GM23338 (cell line): ENCODE measurements at regions not wholly inside any gene's neighbourhood (a gene's known extent, or its start where the extent isn't known, plus 50 kb on each side); places are given as distances from the start of the nearest gene placed in this dataset.

Experiments
- ATAC-seq: fragments of 200-7000 bp; cut with Tn5 transposase; 3 replicates; pipeline ENCODE4 v1.9.1; 2020
- DNase-seq: peaks from one replicate; pipeline ENCODE4 v3.0.0-alpha.2; 2015; ENCODE audit warnings: low spot score
- H2AFZ ChIP-seq: fragments of 200-600 bp; sonication (generic); 2 replicates; pipeline ENCODE4 v1.8.0; 2016; ENCODE audit warnings: antibody characterized with exemption, mild to moderate bottlenecking, moderate library complexity
- H3F3A ChIP-seq: fragments of 200-600 bp; sonication (generic); replicated peaks from 2 replicates; pipeline ENCODE4 v1.8.0; 2017; ENCODE audit warnings: antibody characterized with exemption, mixed run types, low read depth
- H3K27ac ChIP-seq: fragments of 200-600 bp; sonication (generic); 2 replicates; pipeline ENCODE4 v1.6.1; 2016; ENCODE audit warnings: low read depth
- H3K27me3 ChIP-seq: fragments of 200-600 bp; sonication (generic); 2 replicates; pipeline ENCODE4 v1.8.0; 2016; ENCODE audit warnings: mild to moderate bottlenecking, mixed run types, moderate library complexity; ENCODE audit not compliant: insufficient read depth
- H3K36me3 ChIP-seq: fragments of 200-600 bp; sonication (generic); 2 replicates; pipeline ENCODE4 v1.8.0; 2016; ENCODE audit warnings: mild to moderate bottlenecking; ENCODE audit not compliant: insufficient read depth
- H3K4me1 ChIP-seq: fragments of 200-600 bp; sonication (generic); 2 replicates; pipeline ENCODE4 v1.8.0; 2016; ENCODE audit warnings: mild to moderate bottlenecking, moderate library complexity; ENCODE audit not compliant: insufficient read depth
- H3K4me2 ChIP-seq: fragments of 200-600 bp; sonication (generic); 2 replicates; pipeline ENCODE4 v1.7.1; 2017; ENCODE audit warnings: mixed run types
- H3K4me3 ChIP-seq: fragments of 200-600 bp; sonication (generic); 2 replicates; pipeline ENCODE4 v1.6.1; 2016; ENCODE audit warnings: mixed run types
- H3K79me2 ChIP-seq: fragments of 200-600 bp; sonication (generic); replicated peaks from 2 replicates; pipeline ENCODE4 v1.8.0; 2017; ENCODE audit warnings: mild to moderate bottlenecking; ENCODE audit not compliant: insufficient read depth
- H3K9me2 ChIP-seq: fragments of 200-600 bp; sonication (generic); 2 replicates; pipeline ENCODE4 v1.8.0; 2017; ENCODE audit not compliant: insufficient read depth
- H4K20me1 ChIP-seq: fragments of 200-600 bp; sonication (generic); replicated peaks from 2 replicates; pipeline ENCODE4 v1.8.0; 2017; ENCODE audit warnings: mild to moderate bottlenecking; ENCODE audit not compliant: insufficient read depth
- H3K27ac Mint-ChIP-seq: 2 replicates; pipeline ENCODE4 v1.8.0; 2020; ENCODE audit warnings: inconsistent platforms, mild to moderate bottlenecking, moderate library complexity, mixed read lengths
- H3K27me3 Mint-ChIP-seq: 3 replicates; pipeline ENCODE4 v1.8.0; 2022; ENCODE audit warnings: low read depth, mild to moderate bottlenecking, moderate library complexity, mixed read lengths, inconsistent platforms; ENCODE audit not compliant: insufficient read depth, poor library complexity
- H3K36me3 Mint-ChIP-seq: 3 replicates; pipeline ENCODE4 v1.8.0; 2021; ENCODE audit warnings: low read depth, mild to moderate bottlenecking, inconsistent platforms, moderate library complexity, mixed read lengths
- H3K4me1 Mint-ChIP-seq: 3 replicates; pipeline ENCODE4 v1.8.0; 2020; ENCODE audit warnings: mild to moderate bottlenecking, inconsistent platforms, mixed read lengths
- H3K4me3 Mint-ChIP-seq: 3 replicates; pipeline ENCODE4 v1.8.0; 2021; ENCODE audit warnings: moderate library complexity, mild to moderate bottlenecking, inconsistent platforms, mixed read lengths
- H3K9me3 Mint-ChIP-seq: 3 replicates; pipeline ENCODE4 v1.8.0; 2020; ENCODE audit warnings: moderate library complexity, mild to moderate bottlenecking, inconsistent platforms, mixed read lengths
- CTCF ChIP-seq, 2 experiments: fragments of 200-600 bp in 1 of 2; sonication (generic) in 1 of 2; conservative IDR thresholded peaks; 2 replicates each; pipeline versions ENCODE4 v1.5.1 to v1.6.1; 2016 to 2017; ENCODE audit warnings: antibody characterized with exemption in 2 of 2, low read depth in 2 of 2, mild to moderate bottlenecking in 2 of 2, moderate library complexity in 1 of 2
- EZH2 ChIP-seq: fragments of 200-600 bp; sonication (generic); IDR thresholded peaks from one replicate; pipeline ENCODE4 v1.8.0; 2017; ENCODE audit warnings: antibody characterized with exemption, mild to moderate bottlenecking, low read depth; ENCODE audit not compliant: unreplicated experiment
- JUNB ChIP-seq: IDR thresholded peaks from one replicate; pipeline ENCODE4 v1.6.1; 2016; ENCODE audit warnings: antibody characterized with exemption; ENCODE audit not compliant: unreplicated experiment
- NANOG ChIP-seq: IDR thresholded peaks from 2 replicates; pipeline ENCODE4 v1.6.1; 2016; ENCODE audit warnings: antibody characterized with exemption, borderline replicate concordance
- POLR2AphosphoS5 ChIP-seq: IDR thresholded peaks from 2 replicates; pipeline ENCODE4 v1.6.1; 2016; ENCODE audit warnings: antibody characterized with exemption, low read depth
- ZNF114 ChIP-seq: fragments of 250-450 bp; sonication (Bioruptor Pico); IDR thresholded peaks from 2 replicates; pipeline ENCODE4 v1.5.0; 2020; ENCODE audit warnings: mild to moderate bottlenecking, moderate library complexity
- ZNF331 ChIP-seq: fragments of 250-450 bp; sonication (Bioruptor Pico); IDR thresholded peaks from 2 replicates; pipeline ENCODE4 v1.5.0; 2020; ENCODE audit warnings: low read depth, mild to moderate bottlenecking, moderate library complexity
- ZNF462 ChIP-seq: fragments of 250-450 bp; sonication (Bioruptor Pico); IDR thresholded peaks from 2 replicates; pipeline ENCODE4 v1.5.0; 2020; ENCODE audit warnings: mild to moderate bottlenecking, moderate library complexity

- H3K9me3 Mint-ChIP-seq, result no peaks in the 10 kb centered on the region
- H3K36me3 Mint-ChIP-seq, result no peaks in the 10 kb centered on the region
- H3K4me1 ChIP-seq, result peaks cover 10% of the 10 kb centered on the region
- no peaks in the 10 kb centered on the region for H3F3A ChIP-seq
- DNase-seq (no peak), ATAC-seq (no peak)
- peaks cover 5% of the 10 kb centered on the region for H3K27me3 Mint-ChIP-seq
- H2AFZ ChIP-seq, result no peak overlapping the region
- peaks cover 15% of the 10 kb centered on the region for H3K4me1 Mint-ChIP-seq
- no peaks in the 10 kb centered on the region for H3K79me2 ChIP-seq
- H4K20me1 ChIP-seq, result no peaks in the 10 kb centered on the region
- no peak overlapping the region for H3K27ac ChIP-seq
- H3K27me3 ChIP-seq, result peaks cover 31% of the 10 kb centered on the region; the same call in 1 of the 2 replicates
- TF ChIP-seq EZH2, result no peak
- TF ChIP-seq JUNB, result no peak
- no peak for TF ChIP-seq ZNF331 (CRISPR knock-in tag)
- no peak for TF ChIP-seq NANOG
- TF ChIP-seq ZNF114 (CRISPR knock-in tag), result no peak
- TF ChIP-seq POLR2AphosphoS5, result no peak
- H3K36me3 ChIP-seq, result no peaks in the 10 kb centered on the region
- H3K4me3 Mint-ChIP-seq, result no peak overlapping the region
- no peak overlapping the region for H3K4me2 ChIP-seq
- H3K27ac Mint-ChIP-seq, result no peak overlapping the region
- peaks cover 4% of the 10 kb centered on the region; the same call in 1 of the 2 replicates for H3K9me2 ChIP-seq
- no peak overlapping the region for H3K4me3 ChIP-seq
These were observed 64.9 kb upstream of the OTX2 start for GRCh38 chr14:56875104-56875675.

DNA sequence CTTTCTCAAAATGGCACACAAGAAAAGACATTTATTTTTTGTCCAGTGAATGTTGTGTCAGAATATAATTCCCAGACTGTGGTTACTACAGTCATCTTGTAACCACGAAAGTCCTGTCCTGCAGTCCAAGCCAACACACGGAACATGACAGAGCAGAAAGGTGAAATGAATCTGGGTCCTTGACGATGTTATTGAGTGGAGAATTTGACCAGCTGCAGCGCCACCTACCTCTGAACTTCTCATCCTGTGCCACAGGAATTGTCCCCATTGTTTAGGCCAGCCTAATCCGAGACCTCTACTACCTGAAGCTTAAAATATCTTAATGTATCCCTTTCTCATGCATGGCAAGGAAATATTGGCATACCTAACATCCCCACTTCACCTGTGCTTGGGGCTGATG lies 64.1 kb upstream of the OTX2 start:
- ATAC-seq, result peak; percentile 96
- no peak for TF ChIP-seq JUNB
- TF ChIP-seq CTCF (conservative IDR thresholded peaks at IDR 0.05; ENCODE audit: low read depth in 2 of 2), result peak; percentile 82 to 91
- Mint-ChIP-seq H3K36me3 (no peaks in the 10 kb centered on the region), H3K4me3 (no peak overlapping the region), H3K9me3 (no peaks in the 10 kb centered on the region), H3K27ac (no peak overlapping the region), H3K4me1 (peaks cover 15% of the 10 kb centered on the region), H3K27me3 (peaks cover 5% of the 10 kb centered on the region)
- Histone ChIP-seq H3K36me3 (no peaks in the 10 kb centered on the region), H3K4me3 (no peak overlapping the region), H3K27me3 (peaks cover 33% of the 10 kb centered on the region; the same call in 1 of the 2 replicates), H3F3A (no peaks in the 10 kb centered on the region), H3K9me2 (peaks cover 4% of the 10 kb centered on the region; the same call in 1 of the 2 replicates), H2AFZ (no peak overlapping the region), H3K4me2 (no peak overlapping the region), H3K4me1 (peaks cover 10% of the 10 kb centered on the region), H3K79me2 (no peaks in the 10 kb centered on the region), H4K20me1 (no peaks in the 10 kb centered on the region), H3K27ac (no peak overlapping the region)
- peak; percentile 88 for DNase-seq

DNA sequence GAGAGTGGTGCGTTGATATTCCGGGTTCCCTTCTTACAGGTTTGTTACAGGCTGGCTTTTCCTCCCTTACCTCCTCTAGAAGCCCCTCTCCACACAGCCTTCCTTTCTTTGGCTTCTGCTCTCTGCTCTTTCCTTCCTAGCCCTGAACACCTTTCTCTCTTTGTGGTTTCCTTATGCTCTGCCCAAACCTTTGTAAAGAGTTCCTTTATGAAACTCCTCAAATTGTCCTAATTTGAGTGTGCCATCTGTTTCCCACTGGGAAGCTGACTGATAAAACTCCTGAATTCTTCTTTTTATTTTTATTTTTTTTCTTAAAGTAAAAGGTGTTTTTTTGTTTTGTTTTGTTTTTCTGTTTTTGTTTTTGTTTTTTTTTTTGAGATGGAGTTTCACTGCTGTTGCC lies 60.1 kb upstream of the OTX2 start:
- peaks cover 10% of the 10 kb centered on the region for H3K4me1 ChIP-seq
- peaks cover 20% of the 10 kb centered on the region; the same call in 1 of the 2 replicates for H3K27me3 ChIP-seq
- H3K36me3 ChIP-seq, result no peaks in the 10 kb centered on the region
- peaks cover 4% of the 10 kb centered on the region; the same call in 1 of the 2 replicates for H3K9me2 ChIP-seq
- no peak overlapping the region for H3K27ac Mint-ChIP-seq
- H3K4me3 Mint-ChIP-seq, result no peak overlapping the region
- no peak overlapping the region for H3K4me2 ChIP-seq
- no peak overlapping the region for H3K4me3 ChIP-seq
- H3K27me3 Mint-ChIP-seq, result peaks cover 7% of the 10 kb centered on the region
- ATAC-seq (no peak), DNase-seq (no peak)
- no peak overlapping the region for H3K27ac ChIP-seq
- H3K9me3 Mint-ChIP-seq, result no peaks in the 10 kb centered on the region
- no peaks in the 10 kb centered on the region for H3K79me2 ChIP-seq
- H3K4me1 Mint-ChIP-seq, result peaks cover 14% of the 10 kb centered on the region
- H2AFZ ChIP-seq, result no peak overlapping the region
- H3K36me3 Mint-ChIP-seq, result no peaks in the 10 kb centered on the region
- no peaks in the 10 kb centered on the region for H3F3A ChIP-seq
- no peaks in the 10 kb centered on the region for H4K20me1 ChIP-seq
- TF ChIP-seq POLR2AphosphoS5 (no peak), EZH2 (no peak), NANOG (no peak), ZNF462 (no peak)
